ENCODE measurements at regions not wholly inside any gene's neighbourhood (a gene's known extent, or its start where the extent isn't known, plus 50 kb on each side); places are given as distances from the start of the nearest gene placed in this dataset.

GRCh38 chr20:22700367-22700766 is 116.0 kb upstream of the FOXA2 start:
- H3K23ac ChIP-seq (ENCODE audit: low read length): no peak overlapping the region
- H3K27ac ChIP-seq (ENCODE audit: low read depth, low read length): no peak overlapping the region
- H3K27me3 ChIP-seq (ENCODE audit: insufficient read depth, low read length, poor library complexity): no peaks in the 10 kb centered on the region
- no peak overlapping the region for H2BK15ac ChIP-seq (replicated peaks; ENCODE audit: low read depth)
- H3K4ac ChIP-seq (ENCODE audit: low read depth, low read length): no peak overlapping the region
- H3K79me2 ChIP-seq (ENCODE audit: control insufficient read depth, insufficient read depth, low read length): no peaks in the 10 kb centered on the region
- WGBS (ENCODE audit: extremely low coverage, insufficient coverage, low lambda C conversion rate): no CpG with 5 or more reads among the region's 1 CpG
- no peak overlapping the region for H3K18ac ChIP-seq (ENCODE audit: low read length)
- no peak overlapping the region for H3K9ac ChIP-seq (ENCODE audit: low read length)
- H3K36me3 ChIP-seq (ENCODE audit: control insufficient read depth, insufficient read depth, low read length): no peaks in the 10 kb centered on the region
- H3K4me2 ChIP-seq (ENCODE audit: low read length): no peak overlapping the region
- H2AK5ac ChIP-seq (ENCODE audit: low read length): no peak overlapping the region
- H3K56ac ChIP-seq (ENCODE audit: low read length): no peak overlapping the region
- H3K4me3 ChIP-seq (ENCODE audit: low read length): no peak overlapping the region
- H2BK120ac ChIP-seq (ENCODE audit: low read depth, low read length): no peak overlapping the region
- no peaks in the 10 kb centered on the region for H3K79me1 ChIP-seq (ENCODE audit: low read length)
- DNase-seq: no peak
- H2BK5ac ChIP-seq (ENCODE audit: low read length): no peak overlapping the region
- H3K4me1 ChIP-seq (ENCODE audit: control insufficient read depth, low read depth, low read length): no peaks in the 10 kb centered on the region
- no peak overlapping the region for H4K8ac ChIP-seq (ENCODE audit: low read depth, low read length)
- H4K5ac ChIP-seq (ENCODE audit: low read length): no peak overlapping the region

DNA sequence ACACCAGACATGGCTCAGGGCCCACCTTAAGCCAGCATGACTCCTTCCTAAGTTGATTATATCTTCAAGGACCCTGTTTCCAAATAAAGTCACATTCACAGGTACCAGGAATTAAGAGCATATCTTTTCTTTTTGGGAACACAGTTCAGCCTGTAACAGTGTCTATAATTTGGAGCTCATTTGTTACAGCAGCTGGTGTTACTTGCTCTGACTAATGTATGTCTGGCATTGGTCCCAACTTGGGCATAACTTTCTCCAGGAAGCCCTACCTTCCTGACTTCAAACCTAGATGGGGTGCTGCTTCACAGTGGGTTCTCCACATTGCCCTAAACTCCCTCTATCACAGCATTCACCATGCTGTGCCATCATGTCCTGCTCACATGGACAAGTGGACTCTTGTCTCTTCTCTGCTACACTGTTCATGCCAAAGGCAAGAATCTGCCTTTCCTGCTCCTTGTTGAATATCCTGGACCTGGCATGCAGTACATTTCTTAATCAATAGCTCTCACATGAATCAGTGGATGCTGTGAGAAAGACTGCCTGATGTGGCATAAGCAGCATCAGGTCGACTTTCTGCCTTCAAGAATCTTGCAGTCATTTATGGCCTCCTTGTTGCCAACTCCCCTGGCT is 117.4 kb upstream of the FOXA2 start:
- Histone ChIP-seq H3K18ac (ENCODE audit: low read length) (no peak overlapping the region), H3K4ac (ENCODE audit: low read depth, low read length) (no peak overlapping the region), H3K79me2 (ENCODE audit: control insufficient read depth, insufficient read depth, low read length) (no peaks in the 10 kb centered on the region), H3K9ac (ENCODE audit: low read length) (no peak overlapping the region), H2BK120ac (ENCODE audit: low read depth, low read length) (no peak overlapping the region), H3K56ac (ENCODE audit: low read length) (no peak overlapping the region), H2BK15ac (replicated peaks; ENCODE audit: low read depth) (no peak overlapping the region), H2BK5ac (ENCODE audit: low read length) (no peak overlapping the region), H3K27ac (ENCODE audit: low read depth, low read length) (no peak overlapping the region), H3K4me3 (ENCODE audit: low read length) (no peak overlapping the region), H3K23ac (ENCODE audit: low read length) (no peak overlapping the region), H4K5ac (ENCODE audit: low read length) (no peak overlapping the region), H4K8ac (ENCODE audit: low read depth, low read length) (no peak overlapping the region), H3K79me1 (ENCODE audit: low read length) (no peaks in the 10 kb centered on the region), H3K36me3 (ENCODE audit: control insufficient read depth, insufficient read depth, low read length) (no peaks in the 10 kb centered on the region), H2AK5ac (ENCODE audit: low read length) (no peak overlapping the region), H3K4me2 (ENCODE audit: low read length) (no peak overlapping the region), H3K27me3 (ENCODE audit: insufficient read depth, low read length, poor library complexity) (no peaks in the 10 kb centered on the region), H3K4me1 (ENCODE audit: control insufficient read depth, low read depth, low read length) (no peaks in the 10 kb centered on the region)
- WGBS (ENCODE audit: extremely low coverage, insufficient coverage, low lambda C conversion rate): no CpG with 5 or more reads among the region's 1 CpG
- no peak for DNase-seq

GRCh38 chr20:22703843-22704242 is 119.5 kb upstream of the FOXA2 start:
- no peak overlapping the region for H3K4me2 ChIP-seq (ENCODE audit: low read length)
- H3K27me3 ChIP-seq (ENCODE audit: insufficient read depth, low read length, poor library complexity): no peaks in the 10 kb centered on the region
- no peaks in the 10 kb centered on the region for H3K36me3 ChIP-seq (ENCODE audit: control insufficient read depth, insufficient read depth, low read length)
- H4K8ac ChIP-seq (ENCODE audit: low read depth, low read length): no peak overlapping the region
- no peak overlapping the region for H3K4ac ChIP-seq (ENCODE audit: low read depth, low read length)
- H2BK5ac ChIP-seq (ENCODE audit: low read length): no peak overlapping the region
- no peak for DNase-seq
- H3K4me3 ChIP-seq (ENCODE audit: low read length): no peak overlapping the region
- H3K18ac ChIP-seq (ENCODE audit: low read length): no peak overlapping the region
- H3K27ac ChIP-seq (ENCODE audit: low read depth, low read length): no peak overlapping the region
- H3K4me1 ChIP-seq (ENCODE audit: control insufficient read depth, low read depth, low read length): no peaks in the 10 kb centered on the region
- H2BK15ac ChIP-seq (replicated peaks; ENCODE audit: low read depth): no peak overlapping the region
- no peak overlapping the region for H3K23ac ChIP-seq (ENCODE audit: low read length)
- H3K56ac ChIP-seq (ENCODE audit: low read length): no peak overlapping the region
- H3K79me1 ChIP-seq (ENCODE audit: low read length): no peaks in the 10 kb centered on the region
- H2BK120ac ChIP-seq (ENCODE audit: low read depth, low read length): no peak overlapping the region
- no peaks in the 10 kb centered on the region for H3K79me2 ChIP-seq (ENCODE audit: control insufficient read depth, insufficient read depth, low read length)
- H4K5ac ChIP-seq (ENCODE audit: low read length): no peak overlapping the region
- H3K9ac ChIP-seq (ENCODE audit: low read length): no peak overlapping the region
- H2AK5ac ChIP-seq (ENCODE audit: low read length): no peak overlapping the region

DNA sequence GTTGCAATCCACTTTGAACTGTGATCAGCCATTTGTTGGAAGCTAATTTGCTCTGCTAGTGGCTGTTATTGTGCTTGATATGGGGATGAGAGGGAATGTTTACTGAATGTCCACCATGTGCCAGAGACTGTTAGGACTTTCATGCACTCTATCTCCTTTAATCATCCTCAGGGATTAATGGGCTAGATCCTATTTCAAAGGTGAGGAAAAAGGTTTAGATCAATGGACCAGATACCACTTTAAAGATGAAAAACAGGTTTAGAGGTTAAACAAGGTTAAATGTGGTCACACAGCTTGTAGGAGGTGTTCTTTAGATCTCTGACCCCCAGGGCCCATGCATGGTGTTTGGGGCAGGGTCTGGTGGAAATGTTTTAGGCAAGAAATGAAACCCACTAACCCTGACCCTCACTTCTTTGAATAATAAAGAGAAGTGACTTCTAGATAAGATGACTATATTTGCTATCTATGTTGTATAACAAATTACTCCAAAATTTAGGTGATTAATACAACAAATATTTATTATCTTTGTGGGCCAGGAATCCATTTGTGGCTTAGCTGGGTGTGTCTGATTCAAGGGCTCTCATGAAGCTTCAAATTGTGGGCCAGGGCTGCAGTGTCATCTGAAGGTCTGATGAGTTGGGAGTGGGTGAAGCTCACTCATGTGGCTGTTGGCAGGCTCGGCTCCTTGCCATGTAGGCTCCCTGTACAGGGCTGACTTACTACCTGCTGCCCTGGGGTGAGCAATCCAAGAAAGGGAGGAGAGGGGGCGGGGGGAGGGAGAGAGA is 127.8 kb upstream of the FOXA2 start:
- Histone ChIP-seq H3K23ac (ENCODE audit: low read length) (no peak overlapping the region), H4K8ac (ENCODE audit: low read depth, low read length) (no peak overlapping the region), H3K79me2 (ENCODE audit: control insufficient read depth, insufficient read depth, low read length) (no peaks in the 10 kb centered on the region), H3K36me3 (ENCODE audit: control insufficient read depth, insufficient read depth, low read length) (no peaks in the 10 kb centered on the region), H3K4me2 (ENCODE audit: low read length) (no peak overlapping the region), H3K27me3 (ENCODE audit: insufficient read depth, low read length, poor library complexity) (no peaks in the 10 kb centered on the region), H3K56ac (ENCODE audit: low read length) (no peak overlapping the region), H3K4me1 (ENCODE audit: control insufficient read depth, low read depth, low read length) (no peaks in the 10 kb centered on the region), H3K4ac (ENCODE audit: low read depth, low read length) (no peak overlapping the region), H2BK15ac (replicated peaks; ENCODE audit: low read depth) (no peak overlapping the region), H2BK5ac (ENCODE audit: low read length) (no peak overlapping the region), H3K27ac (ENCODE audit: low read depth, low read length) (no peak overlapping the region), H2AK5ac (ENCODE audit: low read length) (no peak overlapping the region), H4K5ac (ENCODE audit: low read length) (no peak overlapping the region), H3K18ac (ENCODE audit: low read length) (no peak overlapping the region), H3K79me1 (ENCODE audit: low read length) (no peaks in the 10 kb centered on the region), H3K4me3 (ENCODE audit: low read length) (no peak overlapping the region), H2BK120ac (ENCODE audit: low read depth, low read length) (no peak overlapping the region), H3K9ac (ENCODE audit: low read length) (no peak overlapping the region)
- no peak for DNase-seq
- no CpG with 5 or more reads among the region's 2 CpGs for WGBS (ENCODE audit: extremely low coverage, insufficient coverage, low lambda C conversion rate)

DNA sequence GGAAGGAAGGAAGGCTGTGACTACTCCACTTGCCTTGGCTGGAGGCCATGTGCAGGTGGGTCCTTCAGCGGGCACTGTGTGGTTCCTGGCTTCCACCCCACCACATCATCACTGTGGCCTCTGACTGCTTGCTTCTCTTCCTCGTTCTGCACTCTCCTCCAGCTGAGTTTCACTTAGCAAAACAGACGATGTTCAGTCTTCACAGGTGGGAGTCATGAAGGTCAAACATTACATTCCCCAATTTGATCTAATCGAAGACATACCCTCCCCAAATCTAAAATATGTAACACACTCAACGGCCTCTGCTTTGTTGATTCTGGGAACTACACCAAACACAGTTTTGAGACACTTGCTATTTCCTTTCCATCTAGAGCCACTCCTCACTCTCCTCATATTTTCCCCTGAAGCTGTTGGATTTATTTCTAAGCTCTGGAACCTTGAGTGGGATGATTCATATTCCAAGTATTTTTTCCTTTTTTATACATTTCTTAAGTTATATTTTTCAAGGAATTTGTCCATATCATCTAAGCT is 132.5 kb upstream of the FOXA2 start:
- Histone ChIP-seq H4K5ac (ENCODE audit: low read length) (no peak overlapping the region), H4K8ac (ENCODE audit: low read depth, low read length) (no peak overlapping the region), H3K23ac (ENCODE audit: low read length) (no peak overlapping the region), H3K27ac (ENCODE audit: low read depth, low read length) (no peak overlapping the region), H3K36me3 (ENCODE audit: control insufficient read depth, insufficient read depth, low read length) (no peaks in the 10 kb centered on the region), H3K27me3 (ENCODE audit: insufficient read depth, low read length, poor library complexity) (no peaks in the 10 kb centered on the region), H3K18ac (ENCODE audit: low read length) (no peak overlapping the region), H3K56ac (ENCODE audit: low read length) (no peak overlapping the region), H2BK15ac (replicated peaks; ENCODE audit: low read depth) (no peak overlapping the region), H2BK5ac (ENCODE audit: low read length) (no peak overlapping the region), H3K4me1 (ENCODE audit: control insufficient read depth, low read depth, low read length) (no peaks in the 10 kb centered on the region), H3K79me2 (ENCODE audit: control insufficient read depth, insufficient read depth, low read length) (no peaks in the 10 kb centered on the region), H2BK120ac (ENCODE audit: low read depth, low read length) (no peak overlapping the region), H3K4ac (ENCODE audit: low read depth, low read length) (no peak overlapping the region), H3K4me3 (ENCODE audit: low read length) (no peak overlapping the region), H3K79me1 (ENCODE audit: low read length) (no peaks in the 10 kb centered on the region), H2AK5ac (ENCODE audit: low read length) (no peak overlapping the region), H3K4me2 (ENCODE audit: low read length) (no peak overlapping the region), H3K9ac (ENCODE audit: low read length) (no peak overlapping the region)
- no CpG with 5 or more reads among the region's 5 CpGs for WGBS (ENCODE audit: extremely low coverage, insufficient coverage, low lambda C conversion rate)
- no peak for DNase-seq

Measured in mesendoderm (in vitro differentiated cells).